ENCODE measurements at regions not wholly inside any gene's neighbourhood (a gene's known extent, or its start where the extent isn't known, plus 50 kb on each side); places are given as distances from the start of the nearest gene placed in this dataset.

DNA sequence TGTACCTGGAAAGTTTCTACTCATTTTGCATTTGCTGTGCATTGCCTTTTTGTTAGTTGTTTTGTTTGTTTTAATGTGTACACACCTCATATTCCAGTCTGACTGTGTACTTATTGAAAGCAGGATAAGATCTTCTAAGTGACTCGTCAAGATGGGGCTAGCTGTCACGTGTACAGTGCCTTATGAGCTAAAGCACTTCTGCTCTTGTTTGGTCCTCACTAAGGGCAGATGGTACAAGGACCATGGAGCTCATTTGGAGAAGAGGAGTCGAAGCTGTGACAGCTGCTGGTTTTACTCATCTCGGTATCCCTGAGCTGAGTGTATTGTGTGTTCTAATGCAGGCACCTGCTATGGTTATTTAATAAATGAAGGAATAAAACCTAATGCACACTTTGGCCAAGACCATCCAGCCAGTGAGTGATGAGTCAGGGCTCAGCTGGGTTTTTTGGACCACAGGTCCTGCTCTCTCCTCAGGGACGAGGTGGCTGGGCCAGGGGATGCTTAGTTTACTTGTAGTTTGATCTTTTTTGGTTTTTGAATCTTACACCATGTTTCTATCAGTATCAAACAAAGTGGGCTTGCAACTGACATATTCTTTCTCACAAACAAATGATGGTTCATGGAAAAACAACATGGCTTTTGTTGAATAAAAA, 152.5 kb upstream of the APCDD1 start:
- no peak overlapping the region for H3K4me3 ChIP-seq (ENCODE audit: low read length)
- ChIA-PET POLR2A (no interaction called here), CTCF (no interaction called here)
- Mint-ChIP-seq H3K36me3 (no peaks in the 10 kb centered on the region), H3K4me3 (no peak overlapping the region), H3K27me3 (peaks cover 2 to 18% (median 12%) of the 10 kb centered on the region in 5 donors), H3K4me1 (peaks cover 0 to 6% (median 0%) of the 10 kb centered on the region in 7 donors), H3K9me3 (peaks cover 0 to 3% (median 0%) of the 10 kb centered on the region in 11 donors), H3K27ac (no peak overlapping the region)
- H3K27me3 ChIP-seq (ENCODE audit: control insufficient read depth in 2 of 2, insufficient read depth in 2 of 2, low read length in 2 of 2) = no peaks in the 10 kb centered on the region
- no peak for DNase-seq
- H3K4me1 ChIP-seq (ENCODE audit: control insufficient read depth in 2 of 2, insufficient read depth in 2 of 2, low read length in 2 of 2) = no peaks in the 10 kb centered on the region
- H3K9me3 ChIP-seq (ENCODE audit: control insufficient read depth in 2 of 3, low read length in 3 of 3) = no peaks in the 10 kb centered on the region
- no peak for ATAC-seq
- no peak overlapping the region for H3K27ac ChIP-seq (ENCODE audit: low read depth, low read length)
- H3K36me3 ChIP-seq (ENCODE audit: control insufficient read depth in 2 of 3, insufficient read depth in 3 of 3, low read length in 3 of 3) = no peaks in the 10 kb centered on the region
- intact Hi-C loops (cut with micrococcal nuclease) = no loop called here

DNA sequence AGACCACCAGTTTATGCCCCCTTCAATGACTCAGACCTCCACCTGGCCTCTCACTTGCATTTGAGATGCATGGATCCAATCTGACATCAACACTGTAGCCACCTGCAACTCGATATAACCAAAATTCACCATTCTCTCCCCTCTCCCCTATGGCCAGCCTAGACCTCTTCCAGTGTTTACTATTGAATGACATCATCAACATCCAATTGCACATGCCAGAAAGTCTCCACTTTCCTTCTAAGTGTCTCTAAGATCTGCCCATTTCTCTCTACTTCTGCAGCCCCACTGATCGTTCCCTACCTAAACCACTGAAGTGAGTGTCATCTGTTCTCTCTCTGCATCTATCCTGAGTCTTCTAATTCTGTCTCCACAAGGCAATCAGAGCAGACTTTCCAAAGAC, 151.3 kb upstream of the APCDD1 start:
- H3K4me1 Mint-ChIP-seq = peaks cover 0 to 3% (median 0%) of the 10 kb centered on the region in 7 donors
- no peak overlapping the region for H3K4me3 ChIP-seq (ENCODE audit: low read length)
- H3K9me3 Mint-ChIP-seq = peaks cover 0 to 3% (median 0%) of the 10 kb centered on the region in 11 donors
- DNase-seq = no peak
- H3K27me3 Mint-ChIP-seq = peaks cover 4 to 18% (median 12%) of the 10 kb centered on the region in 5 donors
- H3K36me3 Mint-ChIP-seq = no peaks in the 10 kb centered on the region
- ChIA-PET CTCF (no interaction called here), POLR2A (no interaction called here)
- H3K4me3 Mint-ChIP-seq = no peak overlapping the region
- H3K36me3 ChIP-seq (ENCODE audit: control insufficient read depth in 2 of 3, insufficient read depth in 3 of 3, low read length in 3 of 3) = no peaks in the 10 kb centered on the region
- no peaks in the 10 kb centered on the region for H3K27me3 ChIP-seq (ENCODE audit: control insufficient read depth in 2 of 2, insufficient read depth in 2 of 2, low read length in 2 of 2)
- intact Hi-C loops (cut with micrococcal nuclease) = no loop called here
- no peaks in the 10 kb centered on the region for H3K9me3 ChIP-seq (ENCODE audit: control insufficient read depth in 2 of 3, low read length in 3 of 3)
- H3K27ac ChIP-seq (ENCODE audit: low read depth, low read length) = no peak overlapping the region
- ATAC-seq = no peak
- no peak overlapping the region for H3K27ac Mint-ChIP-seq
- no peaks in the 10 kb centered on the region for H3K4me1 ChIP-seq (ENCODE audit: control insufficient read depth in 2 of 2, insufficient read depth in 2 of 2, low read length in 2 of 2)

DNA sequence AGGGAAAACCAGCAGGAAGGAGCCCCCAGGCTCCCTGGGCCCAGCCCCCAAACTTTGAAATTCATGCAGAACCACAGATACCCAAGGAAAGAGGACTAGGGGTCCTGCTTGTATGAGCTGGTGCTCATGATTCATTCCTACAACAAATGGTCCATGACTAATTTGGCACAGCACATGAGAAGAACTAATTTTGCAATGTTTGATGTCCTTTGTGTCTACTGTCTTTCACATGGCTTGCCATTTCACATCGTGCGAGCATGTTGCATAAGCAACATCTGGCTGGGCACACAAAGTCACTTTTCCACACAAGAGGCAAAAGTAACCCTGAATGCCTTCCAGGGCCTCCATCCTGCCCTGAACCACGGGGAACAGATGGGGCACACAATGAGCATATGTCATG, 149.6 kb upstream of the APCDD1 start:
- Mint-ChIP-seq H3K4me3 (no peak overlapping the region), H3K9me3 (no peaks in the 10 kb centered on the region)
- no peak for ATAC-seq

DNA sequence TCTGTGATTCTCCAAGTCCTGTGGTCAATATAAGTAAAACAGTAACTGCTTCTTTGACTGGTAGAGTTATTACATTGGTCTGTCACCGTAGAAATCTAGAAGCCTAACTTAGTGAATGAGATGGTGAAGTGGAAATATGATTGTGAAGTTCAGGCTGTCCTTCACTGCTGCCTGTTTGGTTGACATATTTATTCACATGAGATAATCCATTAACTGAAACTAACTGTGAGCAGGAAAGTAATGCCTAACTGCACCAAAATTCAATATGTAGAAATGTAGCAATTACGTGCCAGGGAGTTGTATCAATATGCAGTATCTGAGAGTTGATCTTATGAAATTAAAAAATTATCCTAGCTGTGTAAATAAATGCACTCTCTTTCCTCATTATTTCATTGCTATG, 147.7 kb upstream of the APCDD1 start:
- no peak for DNase-seq
- CTCF ChIA-PET = no interaction called here
- Mint-ChIP-seq H3K4me3 (no peak overlapping the region), H3K9me3 (no peaks in the 10 kb centered on the region), H3K27me3 (peaks cover 6 to 18% (median 6%) of the 10 kb centered on the region in 5 donors), H3K4me1 (no peaks in the 10 kb centered on the region), H3K36me3 (no peaks in the 10 kb centered on the region), H3K27ac (no peak overlapping the region)
- no peak for ATAC-seq
- no peaks in the 10 kb centered on the region for H3K4me1 ChIP-seq (ENCODE audit: control insufficient read depth in 2 of 2, insufficient read depth in 2 of 2, low read length in 2 of 2)
- POLR2A ChIA-PET = no interaction called here
- no peak overlapping the region for H3K27ac ChIP-seq (ENCODE audit: low read depth, low read length)
- H3K9me3 ChIP-seq (ENCODE audit: control insufficient read depth in 2 of 3, low read length in 3 of 3) = no peaks in the 10 kb centered on the region
- intact Hi-C loops (cut with micrococcal nuclease) = no loop called here
- H3K36me3 ChIP-seq (ENCODE audit: control insufficient read depth in 2 of 3, insufficient read depth in 3 of 3, low read length in 3 of 3) = no peaks in the 10 kb centered on the region
- no peak overlapping the region for H3K4me3 ChIP-seq (ENCODE audit: low read length)
- no peaks in the 10 kb centered on the region for H3K27me3 ChIP-seq (ENCODE audit: control insufficient read depth in 2 of 2, insufficient read depth in 2 of 2, low read length in 2 of 2)

More for the DNA sequence above, 149.6 kb upstream of the APCDD1 start:
- CTCF ChIA-PET = no interaction called here
- Mint-ChIP-seq H3K27me3 (peaks cover 6 to 12% (median 9%) of the 10 kb centered on the region in 5 donors), H3K36me3 (no peaks in the 10 kb centered on the region), H3K4me1 (peaks cover 0 to under 1% (median 0%) of the 10 kb centered on the region in 7 donors), H3K27ac (no peak overlapping the region)
- Histone ChIP-seq H3K27me3 (ENCODE audit: control insufficient read depth in 2 of 2, insufficient read depth in 2 of 2, low read length in 2 of 2) (no peaks in the 10 kb centered on the region), H3K4me1 (ENCODE audit: control insufficient read depth in 2 of 2, insufficient read depth in 2 of 2, low read length in 2 of 2) (no peaks in the 10 kb centered on the region), H3K9me3 (ENCODE audit: control insufficient read depth in 2 of 3, low read length in 3 of 3) (no peaks in the 10 kb centered on the region), H3K4me3 (ENCODE audit: low read length) (no peak overlapping the region), H3K27ac (ENCODE audit: low read depth, low read length) (no peak overlapping the region), H3K36me3 (ENCODE audit: control insufficient read depth in 2 of 3, insufficient read depth in 3 of 3, low read length in 3 of 3) (no peaks in the 10 kb centered on the region)
- DNase-seq = no peak
- intact Hi-C loops (cut with micrococcal nuclease) = no loop called here
- POLR2A ChIA-PET = no interaction called here

DNA sequence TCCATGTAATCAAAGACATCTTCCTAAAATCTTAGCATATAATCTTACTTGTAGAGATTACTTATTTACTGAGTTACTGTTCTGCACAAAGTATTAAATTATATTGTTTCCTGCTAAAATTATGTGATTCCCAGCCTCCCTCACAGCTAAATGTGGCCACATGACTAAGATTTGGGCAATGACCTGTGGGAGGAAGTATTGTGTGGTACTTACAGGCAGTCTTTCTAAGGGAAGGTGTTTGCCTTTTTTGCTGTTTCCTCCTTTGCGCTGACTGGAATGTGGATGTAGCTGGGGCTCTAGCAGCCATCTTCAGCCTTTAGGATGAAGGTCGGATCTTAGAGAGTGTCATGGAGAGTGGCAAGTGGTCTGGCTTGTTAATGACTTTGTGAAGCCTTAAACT, 146.3 kb upstream of the APCDD1 start:
- H3K4me3 Mint-ChIP-seq = no peak overlapping the region
- H3K9me3 ChIP-seq (ENCODE audit: control insufficient read depth in 2 of 3, low read length in 3 of 3) = no peaks in the 10 kb centered on the region
- ChIA-PET CTCF (no interaction called here), POLR2A (no interaction called here)
- no peaks in the 10 kb centered on the region for H3K4me1 ChIP-seq (ENCODE audit: control insufficient read depth in 2 of 2, insufficient read depth in 2 of 2, low read length in 2 of 2)
- H3K4me1 Mint-ChIP-seq = no peaks in the 10 kb centered on the region
- no peaks in the 10 kb centered on the region for H3K36me3 ChIP-seq (ENCODE audit: control insufficient read depth in 2 of 3, insufficient read depth in 3 of 3, low read length in 3 of 3)
- ATAC-seq (no peak), DNase-seq (no peak)
- no peak overlapping the region for H3K4me3 ChIP-seq (ENCODE audit: low read length)
- no peaks in the 10 kb centered on the region for H3K36me3 Mint-ChIP-seq
- peaks cover 0 to 4% (median 0%) of the 10 kb centered on the region in 11 donors for H3K9me3 Mint-ChIP-seq
- H3K27ac Mint-ChIP-seq = no peak overlapping the region
- peaks cover 4 to 19% (median 6%) of the 10 kb centered on the region in 5 donors for H3K27me3 Mint-ChIP-seq
- no peaks in the 10 kb centered on the region for H3K27me3 ChIP-seq (ENCODE audit: control insufficient read depth in 2 of 2, insufficient read depth in 2 of 2, low read length in 2 of 2)
- H3K27ac ChIP-seq (ENCODE audit: low read depth, low read length) = no peak overlapping the region
- intact Hi-C loops (cut with micrococcal nuclease) = no loop called here

DNA sequence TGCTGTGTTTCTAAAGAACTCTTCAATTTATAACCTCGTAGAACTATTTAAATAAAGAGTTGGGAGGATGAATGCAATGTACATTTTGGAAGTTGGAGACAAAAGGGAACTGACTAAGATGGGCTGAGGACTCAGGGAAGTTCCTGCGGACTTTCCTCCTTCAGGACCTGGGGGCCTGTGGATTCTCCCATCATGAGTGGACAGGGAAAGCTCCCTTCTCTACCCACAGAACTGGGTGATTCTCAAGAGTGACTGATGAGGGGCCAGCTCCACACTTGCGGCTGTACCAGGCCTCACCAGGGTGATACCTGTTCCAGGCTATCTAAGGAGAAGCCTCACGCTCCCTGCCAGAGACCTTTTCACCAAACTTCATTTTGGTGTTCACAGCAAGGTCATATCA, 143.8 kb upstream of the APCDD1 start:
- POLR2A ChIA-PET = no interaction called here
- Mint-ChIP-seq H3K27ac (no peak overlapping the region), H3K4me1 (no peaks in the 10 kb centered on the region), H3K36me3 (no peaks in the 10 kb centered on the region), H3K27me3 (peaks cover 0 to 12% (median 6%) of the 10 kb centered on the region in 5 donors), H3K9me3 (peaks cover 0 to 4% (median 0%) of the 10 kb centered on the region in 11 donors), H3K4me3 (no peak overlapping the region)
- no peaks in the 10 kb centered on the region for H3K27me3 ChIP-seq (ENCODE audit: control insufficient read depth in 2 of 2, insufficient read depth in 2 of 2, low read length in 2 of 2)
- ATAC-seq (no peak), DNase-seq (no peak)
- H3K36me3 ChIP-seq (ENCODE audit: control insufficient read depth in 2 of 3, insufficient read depth in 3 of 3, low read length in 3 of 3) = no peaks in the 10 kb centered on the region
- no peak overlapping the region for H3K27ac ChIP-seq (ENCODE audit: low read depth, low read length)
- intact Hi-C loops (cut with micrococcal nuclease) = no loop called here
- no peaks in the 10 kb centered on the region for H3K9me3 ChIP-seq (ENCODE audit: control insufficient read depth in 2 of 3, low read length in 3 of 3)
- H3K4me3 ChIP-seq (ENCODE audit: low read length) = no peak overlapping the region
- CTCF ChIA-PET = no interaction called here
- H3K4me1 ChIP-seq (ENCODE audit: control insufficient read depth in 2 of 2, insufficient read depth in 2 of 2, low read length in 2 of 2) = no peaks in the 10 kb centered on the region

DNA sequence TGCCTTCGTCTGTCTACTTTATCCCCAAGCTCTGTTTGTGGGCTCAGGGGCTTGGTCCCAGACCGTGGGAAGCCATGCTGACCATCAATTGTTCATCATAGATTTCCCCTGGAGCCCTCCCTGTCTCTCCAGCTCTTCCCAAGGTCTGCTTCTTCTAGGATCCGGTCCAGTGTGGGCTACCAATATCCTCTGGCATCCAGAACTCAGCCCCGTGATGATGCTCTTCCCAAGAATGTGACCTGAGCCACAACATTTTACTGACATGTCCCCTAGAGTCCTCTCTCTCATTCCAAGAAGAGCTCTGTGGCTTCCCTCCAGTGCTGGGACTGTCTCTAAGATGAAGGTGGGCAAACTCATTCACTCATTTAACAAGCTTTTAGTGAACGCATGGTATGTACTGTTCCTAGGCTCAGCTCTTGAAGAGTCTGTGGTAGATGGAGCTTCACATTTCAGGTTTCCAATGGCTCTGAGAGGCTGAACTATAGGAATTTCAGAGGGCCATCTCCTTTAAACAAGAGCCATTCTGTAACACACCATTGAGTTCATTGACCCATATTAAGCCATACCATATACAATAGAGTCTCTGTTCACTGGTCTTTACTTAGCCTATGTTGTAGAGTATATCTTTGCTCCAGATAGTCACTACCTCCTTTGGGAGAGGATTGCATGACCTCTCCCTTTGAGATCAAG, 142.0 kb upstream of the APCDD1 start:
- H3K4me3 ChIP-seq (ENCODE audit: low read length) = no peak overlapping the region
- Mint-ChIP-seq H3K27me3 (peaks cover 0 to 12% (median 6%) of the 10 kb centered on the region in 5 donors), H3K9me3 (peaks cover 0 to 4% (median 0%) of the 10 kb centered on the region in 11 donors), H3K4me1 (no peaks in the 10 kb centered on the region), H3K27ac (no peak overlapping the region), H3K36me3 (no peaks in the 10 kb centered on the region), H3K4me3 (no peak overlapping the region)
- no peak overlapping the region for H3K27ac ChIP-seq (ENCODE audit: low read depth, low read length)
- no peaks in the 10 kb centered on the region for H3K4me1 ChIP-seq (ENCODE audit: control insufficient read depth in 2 of 2, insufficient read depth in 2 of 2, low read length in 2 of 2)
- no peaks in the 10 kb centered on the region for H3K27me3 ChIP-seq (ENCODE audit: control insufficient read depth in 2 of 2, insufficient read depth in 2 of 2, low read length in 2 of 2)
- ChIA-PET POLR2A (no interaction called here), CTCF (interaction anchor here (1.1 kb wide), 1 partner anchor 1325 kb away, joined by 3 read pairs; no protein-coding TSS in a partner anchor)
- intact Hi-C loops (cut with micrococcal nuclease) = no loop called here
- DNase-seq = no peak
- no peaks in the 10 kb centered on the region for H3K9me3 ChIP-seq (ENCODE audit: control insufficient read depth in 2 of 3, low read length in 3 of 3)
- no peak for ATAC-seq
- no peaks in the 10 kb centered on the region for H3K36me3 ChIP-seq (ENCODE audit: control insufficient read depth in 2 of 3, insufficient read depth in 3 of 3, low read length in 3 of 3)

Measured in naive thymus-derived CD4-positive, alpha-beta T cell (primary cell).